ENCODE measurements at regions not wholly inside any gene's neighbourhood (a gene's known extent, or its start where the extent isn't known, plus 50 kb on each side); places are given as distances from the start of the nearest gene placed in this dataset.

- Mint-ChIP-seq H3K4me3 (no peak overlapping the region), H3K36me3 (ENCODE audit: low read depth) (no peaks in the 10 kb centered on the region), H3K27ac (no peak overlapping the region), H3K4me1 (no peaks in the 10 kb centered on the region), H3K9me3 (ENCODE audit: low read depth) (no peaks in the 10 kb centered on the region), H3K27me3 (no peaks in the 10 kb centered on the region)
- ATAC-seq (no peak), DNase-seq (no peak)
- CTCF ChIA-PET: interaction anchor here (0.6 kb wide), 1 partner anchor 132 kb away, joined by 3 read pairs; no protein-coding TSS in a partner anchor
- POLR2A ChIA-PET: interaction anchor here (0.8 kb wide), 1 partner anchor 253 kb away, joined by 4 read pairs; no protein-coding TSS in a partner anchor
- intact Hi-C loops (cut with DNase I, micrococcal nuclease): no loop called here
Observed at GRCh38 chr12:43099691-43100163, 452.3 kb downstream of the ADAMTS20 start.

GRCh38 chr12:43098766-43099550 is 453.0 kb downstream of the ADAMTS20 start:
- DNase-seq: no peak
- Mint-ChIP-seq H3K4me3 (no peak overlapping the region), H3K9me3 (ENCODE audit: low read depth) (no peaks in the 10 kb centered on the region), H3K27me3 (no peaks in the 10 kb centered on the region), H3K27ac (no peak overlapping the region), H3K4me1 (no peaks in the 10 kb centered on the region), H3K36me3 (ENCODE audit: low read depth) (no peaks in the 10 kb centered on the region)
- no peak for ATAC-seq
- CTCF ChIA-PET: interaction anchor here (0.6 kb wide), 1 partner anchor 131 kb away, joined by 3 read pairs; no protein-coding TSS in a partner anchor
- intact Hi-C loops (cut with DNase I, micrococcal nuclease): no loop called here
- POLR2A ChIA-PET: interaction anchor here (0.8 kb wide), 1 partner anchor 254 kb away, joined by 4 read pairs; no protein-coding TSS in a partner anchor

DNA sequence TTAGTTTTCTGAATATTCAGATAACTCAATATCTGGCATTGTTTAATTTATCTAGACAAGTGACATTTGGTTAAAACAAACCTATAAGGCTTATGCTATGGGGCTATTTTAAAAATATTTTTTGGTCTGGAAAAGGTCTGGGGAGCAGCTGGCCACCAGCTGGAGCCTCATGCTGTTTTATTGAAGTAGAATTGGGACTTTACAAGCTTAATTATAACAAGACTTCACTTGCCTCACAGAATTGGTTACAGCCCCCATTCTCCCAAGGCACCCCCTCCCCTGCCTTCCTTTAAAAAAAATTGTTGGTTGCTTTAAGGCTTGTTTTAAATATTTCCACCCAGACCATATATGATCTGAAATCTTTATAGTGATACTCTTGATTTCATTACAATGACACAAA is 453.9 kb downstream of the ADAMTS20 start:
- Mint-ChIP-seq H3K9me3 (ENCODE audit: low read depth) (no peaks in the 10 kb centered on the region), H3K27ac (no peak overlapping the region), H3K27me3 (no peaks in the 10 kb centered on the region), H3K36me3 (ENCODE audit: low read depth) (no peaks in the 10 kb centered on the region), H3K4me3 (no peak overlapping the region), H3K4me1 (no peaks in the 10 kb centered on the region)
- CTCF ChIA-PET: no interaction called here
- DNase-seq: no peak
- intact Hi-C loops (cut with DNase I, micrococcal nuclease): no loop called here
- no peak for ATAC-seq
- POLR2A ChIA-PET: no interaction called here

GRCh38 chr12:43097471-43097870 is 454.5 kb downstream of the ADAMTS20 start:
- Mint-ChIP-seq H3K4me1 (no peaks in the 10 kb centered on the region), H3K4me3 (no peak overlapping the region), H3K27me3 (no peaks in the 10 kb centered on the region), H3K9me3 (ENCODE audit: low read depth) (no peaks in the 10 kb centered on the region), H3K36me3 (ENCODE audit: low read depth) (no peaks in the 10 kb centered on the region), H3K27ac (no peak overlapping the region)
- CTCF ChIA-PET: no interaction called here
- ATAC-seq (no peak), DNase-seq (no peak)
- POLR2A ChIA-PET: no interaction called here
- intact Hi-C loops (cut with DNase I, micrococcal nuclease): no loop called here

- Mint-ChIP-seq H3K4me3 (no peak overlapping the region), H3K4me1 (no peaks in the 10 kb centered on the region), H3K27me3 (no peaks in the 10 kb centered on the region), H3K36me3 (ENCODE audit: low read depth) (no peaks in the 10 kb centered on the region), H3K9me3 (ENCODE audit: low read depth) (no peaks in the 10 kb centered on the region), H3K27ac (no peak overlapping the region)
- POLR2A ChIA-PET: no interaction called here
- CTCF ChIA-PET: no interaction called here
- intact Hi-C loops (cut with DNase I, micrococcal nuclease): no loop called here
- ATAC-seq: no peak
- DNase-seq: no peak
Observed at GRCh38 chr12:43095669-43096280, 456.2 kb downstream of the ADAMTS20 start.

DNA sequence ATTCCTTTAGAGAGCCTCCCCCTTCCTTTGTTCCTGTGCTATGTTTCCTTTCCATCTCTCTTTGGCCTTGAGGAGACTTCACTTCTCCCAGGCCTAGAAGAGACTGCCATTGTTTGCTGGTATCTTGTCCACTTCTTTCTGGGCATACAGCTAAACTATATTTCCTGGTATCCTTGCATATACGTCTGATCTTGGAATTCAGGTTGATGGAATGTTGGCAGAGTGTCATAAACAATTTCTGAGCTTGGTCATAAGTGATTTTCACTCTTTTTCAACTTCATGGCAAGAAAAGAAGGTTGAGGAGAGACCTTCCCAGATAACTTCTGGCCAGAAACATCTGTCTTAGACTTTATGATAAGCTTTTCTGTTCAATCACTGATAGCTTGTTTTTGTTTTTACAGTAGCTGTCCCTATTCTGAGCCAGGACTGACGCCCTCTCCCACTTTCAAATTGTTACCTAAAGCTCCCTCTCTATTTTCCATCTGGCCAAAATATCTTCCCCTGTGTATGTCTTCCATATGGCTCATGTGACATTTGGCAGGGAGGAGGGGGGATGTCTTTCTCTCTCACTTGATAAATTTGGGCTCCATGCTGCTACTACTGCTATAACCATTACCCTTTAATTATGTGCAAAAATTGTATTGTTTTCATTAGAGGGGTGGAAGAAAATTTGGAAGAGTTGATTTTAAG is 457.0 kb downstream of the ADAMTS20 start:
- POLR2A ChIA-PET: no interaction called here
- H3K27ac Mint-ChIP-seq: no peak overlapping the region
- intact Hi-C loops (cut with DNase I, micrococcal nuclease): no loop called here
- no peak for ATAC-seq
- no peak overlapping the region for H3K4me3 Mint-ChIP-seq
- CTCF ChIA-PET: no interaction called here
- H3K4me1 Mint-ChIP-seq: no peaks in the 10 kb centered on the region
- peaks cover 3% of the 10 kb centered on the region for H3K9me3 Mint-ChIP-seq (ENCODE audit: low read depth)
- no peaks in the 10 kb centered on the region for H3K36me3 Mint-ChIP-seq (ENCODE audit: low read depth)
- no peak for DNase-seq
- no peaks in the 10 kb centered on the region for H3K27me3 Mint-ChIP-seq

DNA sequence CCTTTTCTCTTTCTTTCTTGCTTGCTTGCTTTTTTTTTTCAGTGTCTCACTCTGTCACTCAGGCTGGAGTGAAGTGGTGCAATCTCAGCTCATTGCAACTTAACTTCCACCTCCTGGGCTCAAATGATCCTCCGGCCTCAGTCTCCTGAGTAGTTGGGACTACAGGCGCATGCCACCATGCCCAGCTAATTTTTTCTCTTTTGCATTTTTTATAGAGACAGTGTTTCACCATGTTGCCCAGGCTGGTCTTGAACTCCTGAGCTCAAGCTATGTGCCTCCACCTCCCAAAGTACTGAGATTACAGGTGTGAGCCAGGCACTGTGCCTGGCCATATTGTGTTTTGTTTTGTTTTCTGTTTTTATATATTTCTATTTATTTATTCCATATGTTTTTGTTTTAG is 461.0 kb downstream of the ADAMTS20 start:
- intact Hi-C loops (cut with DNase I, micrococcal nuclease): no loop called here
- ATAC-seq: no peak
- no peaks in the 10 kb centered on the region for H3K36me3 Mint-ChIP-seq (ENCODE audit: low read depth)
- H3K4me3 Mint-ChIP-seq: no peak overlapping the region
- H3K27ac Mint-ChIP-seq: no peak overlapping the region
- H3K4me1 Mint-ChIP-seq: no peaks in the 10 kb centered on the region
- DNase-seq: no peak
- peaks cover 11% of the 10 kb centered on the region for H3K9me3 Mint-ChIP-seq (ENCODE audit: low read depth)
- ChIA-PET CTCF (no interaction called here), POLR2A (no interaction called here)
- no peaks in the 10 kb centered on the region for H3K27me3 Mint-ChIP-seq

DNA sequence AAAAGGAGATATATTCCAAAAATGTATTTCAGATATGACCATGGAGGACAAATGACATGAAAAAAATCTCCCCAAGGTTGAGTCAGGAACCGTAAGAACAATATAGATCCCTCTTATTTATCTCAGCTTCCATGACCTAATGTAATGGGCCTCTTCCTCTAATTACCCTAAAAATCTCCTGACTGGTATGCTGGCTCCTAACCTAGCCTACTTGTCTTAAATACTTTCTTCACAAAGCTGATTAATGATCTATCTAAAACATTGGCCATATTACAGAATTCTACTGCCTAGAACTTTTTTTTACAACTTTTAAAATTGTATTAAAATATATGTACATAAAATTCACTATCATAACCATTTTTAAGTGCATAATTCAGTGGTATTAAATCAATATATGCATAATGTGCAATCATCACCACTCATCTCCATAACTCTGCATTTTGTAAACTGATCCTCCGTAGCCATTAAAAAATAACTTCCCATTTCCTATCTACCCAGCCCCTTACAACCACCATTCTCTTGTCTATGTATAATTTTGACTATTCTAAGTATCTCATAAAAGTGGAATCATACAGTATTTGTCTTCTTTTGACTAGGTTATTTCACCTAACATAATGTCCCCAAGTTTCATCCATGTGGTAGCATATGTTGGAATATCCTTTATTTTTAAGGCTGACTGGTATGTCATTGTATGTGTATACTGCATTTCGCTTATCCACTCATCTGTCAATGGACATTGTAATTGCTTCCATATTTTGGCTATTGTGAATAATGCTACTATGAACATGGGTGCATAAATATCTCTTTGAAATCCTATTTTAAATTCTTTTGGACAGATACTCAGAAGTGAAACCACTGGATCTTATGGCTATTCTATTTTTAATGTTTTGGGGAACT is 464.6 kb downstream of the ADAMTS20 start:
- H3K4me3 Mint-ChIP-seq: no peak overlapping the region
- H3K4me1 Mint-ChIP-seq: no peaks in the 10 kb centered on the region
- DNase-seq: no peak
- H3K36me3 Mint-ChIP-seq (ENCODE audit: low read depth): no peaks in the 10 kb centered on the region
- POLR2A ChIA-PET: no interaction called here
- intact Hi-C loops (cut with DNase I, micrococcal nuclease): no loop called here
- no peak overlapping the region for H3K27ac Mint-ChIP-seq
- CTCF ChIA-PET: no interaction called here
- no peak for ATAC-seq
- H3K9me3 Mint-ChIP-seq (ENCODE audit: low read depth): peaks cover 23% of the 10 kb centered on the region
- H3K27me3 Mint-ChIP-seq: no peaks in the 10 kb centered on the region

DNA sequence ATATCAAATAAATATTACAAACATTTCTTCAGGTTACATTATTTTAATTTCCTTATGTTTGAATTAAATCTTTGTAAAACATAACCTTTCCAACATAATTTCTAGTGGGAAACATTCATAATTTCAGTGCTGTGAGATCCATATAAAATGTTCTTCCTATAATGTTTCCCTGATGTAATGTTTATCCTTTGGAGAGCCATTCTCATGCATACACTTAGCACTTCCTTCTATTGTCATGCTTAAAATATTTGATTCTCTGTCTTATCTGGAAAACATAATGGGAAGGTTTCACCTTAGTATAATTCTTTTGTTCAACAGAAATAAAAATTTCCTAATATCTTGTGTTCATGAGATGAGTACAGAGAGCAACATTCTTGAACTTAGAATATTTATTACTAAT is 472.5 kb downstream of the ADAMTS20 start:
- Mint-ChIP-seq H3K4me1 (no peaks in the 10 kb centered on the region), H3K36me3 (ENCODE audit: low read depth) (no peaks in the 10 kb centered on the region), H3K27ac (no peak overlapping the region), H3K4me3 (no peak overlapping the region), H3K27me3 (no peaks in the 10 kb centered on the region), H3K9me3 (ENCODE audit: low read depth) (peaks cover 10% of the 10 kb centered on the region)
- POLR2A ChIA-PET: no interaction called here
- DNase-seq (no peak), ATAC-seq (no peak)
- intact Hi-C loops (cut with DNase I, micrococcal nuclease): no loop called here
- CTCF ChIA-PET: no interaction called here

DNA sequence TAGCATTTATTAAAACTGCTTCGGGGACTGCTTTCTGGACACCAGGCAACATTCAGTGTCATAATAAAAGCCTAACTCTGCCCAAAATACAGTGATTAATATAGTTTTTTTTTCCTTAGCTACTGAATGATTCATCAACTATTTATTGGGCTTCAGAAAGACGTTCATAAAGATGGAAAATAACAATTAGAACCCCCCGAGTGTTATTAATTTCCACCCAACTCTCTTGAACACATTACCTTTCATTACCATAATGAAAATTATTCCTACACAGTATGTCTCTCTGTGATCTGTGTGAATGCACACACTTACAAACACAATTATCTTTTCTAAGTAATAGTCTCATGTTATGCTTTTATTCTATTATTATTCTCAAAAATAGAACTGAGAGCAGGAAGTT is 473.0 kb downstream of the ADAMTS20 start:
- no peak overlapping the region for H3K4me3 Mint-ChIP-seq
- H3K27me3 Mint-ChIP-seq: no peaks in the 10 kb centered on the region
- H3K4me1 Mint-ChIP-seq: no peaks in the 10 kb centered on the region
- no peak overlapping the region for H3K27ac Mint-ChIP-seq
- no peak for ATAC-seq
- no peaks in the 10 kb centered on the region for H3K36me3 Mint-ChIP-seq (ENCODE audit: low read depth)
- intact Hi-C loops (cut with DNase I, micrococcal nuclease): no loop called here
- ChIA-PET POLR2A (no interaction called here), CTCF (no interaction called here)
- no peak for DNase-seq
- H3K9me3 Mint-ChIP-seq (ENCODE audit: low read depth): peaks cover 6% of the 10 kb centered on the region

DNA sequence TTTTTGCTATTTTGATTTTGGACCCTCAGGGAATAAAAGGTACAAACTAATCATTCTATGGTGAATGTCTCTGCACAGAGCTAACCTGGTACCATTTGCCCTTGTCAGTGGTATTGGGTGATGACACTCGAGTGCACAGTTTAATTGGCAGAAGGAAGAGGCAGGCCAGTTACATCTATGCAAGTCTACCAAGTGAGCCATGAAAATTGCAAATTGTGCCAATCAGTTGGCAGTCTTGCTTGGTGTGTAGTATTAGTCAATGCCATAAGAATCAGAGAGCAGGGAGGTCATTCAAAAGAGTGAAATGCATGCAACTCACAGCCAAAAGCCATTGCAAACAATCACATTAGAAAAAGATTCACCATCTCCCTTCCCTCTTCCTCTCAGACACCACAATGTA is 479.6 kb downstream of the ADAMTS20 start:
- POLR2A ChIA-PET: no interaction called here
- Mint-ChIP-seq H3K4me3 (no peak overlapping the region), H3K36me3 (ENCODE audit: low read depth) (no peaks in the 10 kb centered on the region), H3K27ac (no peak overlapping the region), H3K4me1 (no peaks in the 10 kb centered on the region), H3K27me3 (no peaks in the 10 kb centered on the region), H3K9me3 (ENCODE audit: low read depth) (no peaks in the 10 kb centered on the region)
- intact Hi-C loops (cut with DNase I, micrococcal nuclease): no loop called here
- DNase-seq (no peak), ATAC-seq (no peak)
- CTCF ChIA-PET: interaction anchor here (1.0 kb wide), 1 partner anchor 83 kb away, joined by 3 read pairs; no protein-coding TSS in a partner anchor

Measured in activated CD4-positive, alpha-beta T cell treated with anti-CD3 and anti-CD28 coated beads for 36 hours (primary cell).